ENCODE measurements at regions not wholly inside any gene's neighbourhood (a gene's known extent, or its start where the extent isn't known, plus 50 kb on each side); places are given as distances from the start of the nearest gene placed in this dataset.

- TF ChIP-seq, protein P1, sequence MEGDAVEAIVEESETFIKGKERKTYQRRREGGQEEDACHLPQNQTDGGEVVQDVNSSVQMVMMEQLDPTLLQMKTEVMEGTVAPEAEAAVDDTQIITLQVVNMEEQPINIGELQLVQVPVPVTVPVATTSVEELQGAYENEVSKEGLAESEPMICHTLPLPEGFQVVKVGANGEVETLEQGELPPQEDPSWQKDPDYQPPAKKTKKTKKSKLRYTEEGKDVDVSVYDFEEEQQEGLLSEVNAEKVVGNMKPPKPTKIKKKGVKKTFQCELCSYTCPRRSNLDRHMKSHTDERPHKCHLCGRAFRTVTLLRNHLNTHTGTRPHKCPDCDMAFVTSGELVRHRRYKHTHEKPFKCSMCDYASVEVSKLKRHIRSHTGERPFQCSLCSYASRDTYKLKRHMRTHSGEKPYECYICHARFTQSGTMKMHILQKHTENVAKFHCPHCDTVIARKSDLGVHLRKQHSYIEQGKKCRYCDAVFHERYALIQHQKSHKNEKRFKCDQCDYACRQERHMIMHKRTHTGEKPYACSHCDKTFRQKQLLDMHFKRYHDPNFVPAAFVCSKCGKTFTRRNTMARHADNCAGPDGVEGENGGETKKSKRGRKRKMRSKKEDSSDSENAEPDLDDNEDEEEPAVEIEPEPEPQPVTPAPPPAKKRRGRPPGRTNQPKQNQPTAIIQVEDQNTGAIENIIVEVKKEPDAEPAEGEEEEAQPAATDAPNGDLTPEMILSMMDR (IDR thresholded peaks at IDR 0.05), result no peak
- TF ChIP-seq POLR2AphosphoS5 (IDR thresholded peaks at IDR 0.05), result no peak
These were observed 254.7 kb downstream of the ATG4C start for GRCh38 chr1:63038586-63038985.

Measured in prostate gland (tissue), 2 donors.